HL-60/S4 treated with phorbol 12-myristate 13-acetate at 8.2 ng/mL for 4 days and 3 days (cell line): ENCODE measurements at regions not wholly inside any gene's neighbourhood (a gene's known extent, or its start where the extent isn't known, plus 50 kb on each side); places are given as distances from the start of the nearest gene placed in this dataset.

Experiments used
- in situ Hi-C: fragments of 300-500 bp; cut with MboI; formaldehyde crosslinking; loops from 2 replicates; pipeline ENCODE4 v1.15.0; 2022; ENCODE audit warnings: low sequenced_read_pairs

GRCh38 chr1:88098881-88099280, 585.2 kb upstream of the PKN2 start:
- in situ Hi-C loops = no loop called here

GRCh38 chr1:88101041-88101440, 583.0 kb upstream of the PKN2 start:
- in situ Hi-C loops = no loop called here

GRCh38 chr1:88104236-88104635, 579.8 kb upstream of the PKN2 start:
- in situ Hi-C loops = no loop called here

- in situ Hi-C loops = no loop called here
Measured at GRCh38 chr1:88104886-88105285, 579.2 kb upstream of the PKN2 start.

GRCh38 chr1:88111816-88112215, 572.3 kb upstream of the PKN2 start:
- in situ Hi-C loops = no loop called here

GRCh38 chr1:88117597-88117996, 566.5 kb upstream of the PKN2 start:
- in situ Hi-C loops = no loop called here

- in situ Hi-C loops = no loop called here
Measured at GRCh38 chr1:88118176-88118845, 565.8 kb upstream of the PKN2 start.

- in situ Hi-C loops = no loop called here
Measured at GRCh38 chr1:88124614-88125013, 559.5 kb upstream of the PKN2 start.

GRCh38 chr1:88126467-88126866, 557.6 kb upstream of the PKN2 start:
- in situ Hi-C loops = no loop called here

GRCh38 chr1:88133991-88134390, 550.1 kb upstream of the PKN2 start:
- in situ Hi-C loops = no loop called here

- in situ Hi-C loops = no loop called here
Measured at GRCh38 chr1:88134983-88135921, 548.8 kb upstream of the PKN2 start.

- in situ Hi-C loops = no loop called here
Measured at GRCh38 chr1:88139633-88140032, 544.4 kb upstream of the PKN2 start.

GRCh38 chr1:88140325-88140724, 543.7 kb upstream of the PKN2 start:
- in situ Hi-C loops = no loop called here

GRCh38 chr1:88141499-88142074, 542.5 kb upstream of the PKN2 start:
- in situ Hi-C loops = no loop called here

- in situ Hi-C loops = no loop called here
Measured at GRCh38 chr1:88145752-88146151, 538.3 kb upstream of the PKN2 start.

- in situ Hi-C loops = no loop called here
Measured at GRCh38 chr1:88149686-88150085, 534.4 kb upstream of the PKN2 start.

GRCh38 chr1:88150330-88150729, 533.7 kb upstream of the PKN2 start:
- in situ Hi-C loops = no loop called here

GRCh38 chr1:88163187-88163586, 520.9 kb upstream of the PKN2 start:
- in situ Hi-C loops = no loop called here

- in situ Hi-C loops = no loop called here
Measured at GRCh38 chr1:88168126-88168525, 515.9 kb upstream of the PKN2 start.

GRCh38 chr1:88169139-88169538, 514.9 kb upstream of the PKN2 start:
- in situ Hi-C loops = no loop called here

- in situ Hi-C loops = no loop called here
Measured at GRCh38 chr1:88169939-88170338, 514.1 kb upstream of the PKN2 start.

GRCh38 chr1:88175120-88175630, 508.9 kb upstream of the PKN2 start:
- in situ Hi-C loops = no loop called here
